Ishikawa (cell line): ENCODE measurements at regions not wholly inside any gene's neighbourhood (a gene's known extent, or its start where the extent isn't known, plus 50 kb on each side); places are given as distances from the start of the nearest gene placed in this dataset.

Experiments
- CREB1 ChIP-seq: IDR thresholded peaks from 2 replicates; pipeline ENCODE4 v1.6.1; 2012; ENCODE audit warnings: low read depth
- EP300 ChIP-seq: IDR thresholded peaks from 2 replicates; pipeline ENCODE4 v1.6.1; 2012; ENCODE audit warnings: borderline replicate concordance
- RAD21 ChIP-seq: IDR thresholded peaks from 2 replicates; pipeline ENCODE4 v1.6.1; 2012; ENCODE audit warnings: low read depth
- TAF1 ChIP-seq: IDR thresholded peaks from 2 replicates; pipeline ENCODE4 v1.6.1; 2012; ENCODE audit warnings: low read depth, mild to moderate bottlenecking

DNA sequence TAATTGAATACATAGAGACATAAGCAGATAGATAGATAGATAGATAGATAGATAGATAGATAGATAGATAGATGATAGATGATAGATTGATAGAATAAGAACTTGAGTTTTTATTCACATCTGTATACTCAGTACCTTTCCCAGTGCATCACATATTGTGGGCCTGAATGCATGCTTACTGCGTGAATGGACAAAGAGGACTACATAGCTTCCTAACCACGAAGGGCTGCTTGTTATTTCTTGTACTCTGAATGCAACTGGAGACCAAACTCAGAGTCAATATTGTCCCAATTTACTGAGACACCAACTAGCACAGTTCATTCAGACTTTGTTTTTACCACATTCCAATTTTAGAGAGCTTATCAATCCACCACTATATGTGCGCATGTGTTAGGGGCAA, 422.9 kb upstream of the GRM7 start:
- TF ChIP-seq RAD21 (no peak), CREB1 (no peak), EP300 (no peak), TAF1 (no peak)
